GM12874 (cell line): ENCODE measurements at regions not wholly inside any gene's neighbourhood (a gene's known extent, or its start where the extent isn't known, plus 50 kb on each side); places are given as distances from the start of the nearest gene placed in this dataset.

Experiments
- CTCF ChIP-seq: IDR thresholded peaks from 2 replicates; pipeline ENCODE4 v1.5.1; 2011; ENCODE audit warnings: low read depth, mild to moderate bottlenecking, control low read depth, low read length, moderate library complexity; ENCODE audit not compliant: insufficient read depth

- TF ChIP-seq CTCF = no peak
Observed at GRCh38 chr5:40383749-40384651, 295.7 kb upstream of the PTGER4 start.

GRCh38 chr5:40381676-40382363 lies 297.9 kb upstream of the PTGER4 start:
- TF ChIP-seq CTCF = no peak

GRCh38 chr5:40381016-40381415 lies 298.7 kb upstream of the PTGER4 start:
- no peak for TF ChIP-seq CTCF

GRCh38 chr5:40378396-40379177 lies 301.1 kb upstream of the PTGER4 start:
- no peak for TF ChIP-seq CTCF

GRCh38 chr5:40376566-40376965 lies 303.1 kb upstream of the PTGER4 start:
- TF ChIP-seq CTCF = no peak

- TF ChIP-seq CTCF = no peak
Observed at GRCh38 chr5:40374853-40375252, 304.9 kb upstream of the PTGER4 start.

- TF ChIP-seq CTCF = no peak
Observed at GRCh38 chr5:40368200-40368599, 311.5 kb upstream of the PTGER4 start.
